ENCODE measurements at regions not wholly inside any gene's neighbourhood (a gene's known extent, or its start where the extent isn't known, plus 50 kb on each side); places are given as distances from the start of the nearest gene placed in this dataset.

- TF ChIP-seq FOXP4 (CRISPR knock-in tag; IDR thresholded peaks at IDR 0.05; ENCODE audit: borderline replicate concordance) (no peak), ZFX (CRISPR knock-in tag; IDR thresholded peaks at IDR 0.05) (no peak), CHD7 (IDR thresholded peaks at IDR 0.05; ENCODE audit: low read depth, low read length) (no peak), NR2C1 (IDR thresholded peaks at IDR 0.05) (no peak), NR2C1 (tag; IDR thresholded peaks at IDR 0.05) (no peak), RBM34 (IDR thresholded peaks at IDR 0.05; ENCODE audit: borderline replicate concordance, insufficient read depth, low read length) (no peak), RFX7 (CRISPR knock-in tag; IDR thresholded peaks at IDR 0.05) (no peak), ZNF551 (CRISPR knock-in tag; IDR thresholded peaks at IDR 0.05) (no peak), FOXA3 (CRISPR knock-in tag; conservative IDR thresholded peaks at IDR 0.05 in 1 of 2, IDR thresholded peaks at IDR 0.05 in 1 of 2) (no peak)
- ChIA-PET CTCF (ENCODE audit: low intra/inter-chr PET ratio) (no interaction called here), POLR2A (no interaction called here)
- Histone ChIP-seq H3K27me3 (ENCODE audit: control insufficient read depth in 2 of 2, insufficient read depth in 2 of 2, low read length in 2 of 2) (no peaks in the 10 kb centered on the region), H3K79me2 (ENCODE audit: control insufficient read depth, insufficient read depth, low read length) (no peaks in the 10 kb centered on the region), H3K27ac (ENCODE audit: extremely low read depth, low read depth, low read length) (no peak overlapping the region), H4K20me1 (replicated peaks; ENCODE audit: control insufficient read depth, insufficient read depth, low read length) (no peaks in the 10 kb centered on the region), H3K9me3 (replicated peaks; ENCODE audit: control insufficient read depth, insufficient read depth, low read depth, low read length) (no peaks in the 10 kb centered on the region), H3K9ac (ENCODE audit: insufficient read depth in 1 of 2, low read depth in 2 of 2, low read length in 2 of 2) (no peak overlapping the region), H3K9me1 (ENCODE audit: control insufficient read depth, insufficient read depth, low read length) (no peaks in the 10 kb centered on the region), H3K36me3 (ENCODE audit: control insufficient read depth, insufficient read depth, low read length) (no peaks in the 10 kb centered on the region), H2AFZ (ENCODE audit: low read depth, low read length) (no peak overlapping the region), H3K4me3 (no peak overlapping the region), H3K4me1 (replicated peaks in 1 of 2; ENCODE audit: control insufficient read depth in 2 of 2, insufficient read depth in 2 of 2, low read length in 2 of 2) (no peaks in the 10 kb centered on the region), H3K4me2 (ENCODE audit: insufficient read depth, low read length) (no peak overlapping the region)
- DNase-seq (ENCODE audit: extremely low read depth in 1 of 4, low spot score in 3 of 4): no peak
- intact Hi-C loops (cut with micrococcal nuclease) (no loop called here), in situ Hi-C loops (cut with MboI) (no loop called here)
- 0% methylated on average over 6 of the region's 6 CpGs for WGBS (ENCODE audit: insufficient coverage, low coverage, missing lambda C conversion rate)
- no TSS peak for BruUV-seq (replicated peaks)
- ATAC-seq: no peak
- no peak for FAIRE-seq
Measured at GRCh38 chr9:79940919-79941318, 369.2 kb downstream of the TLE4 start.
